ENCODE measurements at regions not wholly inside any gene's neighbourhood (a gene's known extent, or its start where the extent isn't known, plus 50 kb on each side); places are given as distances from the start of the nearest gene placed in this dataset.
"Not testable (repeated sequence)": the region's sequence is repeated elsewhere in the genome, so short reads cannot be mapped to it uniquely, and the experiment has no call there.

DNA sequence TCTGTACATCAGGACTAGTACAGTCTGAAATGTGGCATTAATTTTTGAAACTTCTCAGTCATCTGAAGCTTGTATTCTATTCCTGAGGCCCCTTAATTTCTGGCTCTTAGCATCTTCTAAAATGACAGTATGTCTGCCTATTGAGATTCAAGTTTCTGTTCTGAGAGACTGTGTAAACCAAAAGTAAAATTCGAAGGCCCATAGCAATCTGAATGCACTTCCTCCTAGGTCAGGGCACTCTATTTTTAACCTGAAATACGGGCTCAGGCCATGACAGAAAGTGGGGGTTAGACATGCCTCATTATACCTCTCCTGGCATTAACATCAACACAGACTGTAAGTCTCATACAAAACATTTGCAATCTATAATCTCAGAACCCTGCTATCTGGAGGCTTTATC, 584.4 kb downstream of the KLHL4 start:
- POLR2A ChIA-PET, result no interaction called here
- DNase-seq (no peak), ATAC-seq (no peak)
- Mint-ChIP-seq H3K27me3 (no peaks in the 10 kb centered on the region), H3K4me1 (ENCODE audit: low read depth) (no peaks in the 10 kb centered on the region), H3K27ac (no peak overlapping the region), H3K9me3 (peaks cover 3% of the 10 kb centered on the region), H3K36me3 (ENCODE audit: low read depth) (no peaks in the 10 kb centered on the region), H3K4me3 (no peak overlapping the region)
- intact Hi-C loops (cut with micrococcal nuclease), result no loop called here
- TF ChIP-seq, protein P1, sequence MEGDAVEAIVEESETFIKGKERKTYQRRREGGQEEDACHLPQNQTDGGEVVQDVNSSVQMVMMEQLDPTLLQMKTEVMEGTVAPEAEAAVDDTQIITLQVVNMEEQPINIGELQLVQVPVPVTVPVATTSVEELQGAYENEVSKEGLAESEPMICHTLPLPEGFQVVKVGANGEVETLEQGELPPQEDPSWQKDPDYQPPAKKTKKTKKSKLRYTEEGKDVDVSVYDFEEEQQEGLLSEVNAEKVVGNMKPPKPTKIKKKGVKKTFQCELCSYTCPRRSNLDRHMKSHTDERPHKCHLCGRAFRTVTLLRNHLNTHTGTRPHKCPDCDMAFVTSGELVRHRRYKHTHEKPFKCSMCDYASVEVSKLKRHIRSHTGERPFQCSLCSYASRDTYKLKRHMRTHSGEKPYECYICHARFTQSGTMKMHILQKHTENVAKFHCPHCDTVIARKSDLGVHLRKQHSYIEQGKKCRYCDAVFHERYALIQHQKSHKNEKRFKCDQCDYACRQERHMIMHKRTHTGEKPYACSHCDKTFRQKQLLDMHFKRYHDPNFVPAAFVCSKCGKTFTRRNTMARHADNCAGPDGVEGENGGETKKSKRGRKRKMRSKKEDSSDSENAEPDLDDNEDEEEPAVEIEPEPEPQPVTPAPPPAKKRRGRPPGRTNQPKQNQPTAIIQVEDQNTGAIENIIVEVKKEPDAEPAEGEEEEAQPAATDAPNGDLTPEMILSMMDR (IDR thresholded peaks at IDR 0.05), result no peak
- CTCF ChIA-PET, result no interaction called here

- ChIA-PET POLR2A (no interaction called here), CTCF (no interaction called here)
- intact Hi-C loops (cut with micrococcal nuclease), result no loop called here
- Mint-ChIP-seq H3K36me3 (ENCODE audit: low read depth) (no peaks in the 10 kb centered on the region), H3K27ac (no peak overlapping the region), H3K27me3 (no peaks in the 10 kb centered on the region), H3K9me3 (no peaks in the 10 kb centered on the region), H3K4me3 (no peak overlapping the region), H3K4me1 (ENCODE audit: low read depth) (no peaks in the 10 kb centered on the region)
- no peak for DNase-seq
- ATAC-seq, result no peak
- TF ChIP-seq, protein P1 (IDR thresholded peaks at IDR 0.05), result no peak
Measured at GRCh38 chrX:88135735-88136134, 611.3 kb upstream of the CPXCR1 start.

DNA sequence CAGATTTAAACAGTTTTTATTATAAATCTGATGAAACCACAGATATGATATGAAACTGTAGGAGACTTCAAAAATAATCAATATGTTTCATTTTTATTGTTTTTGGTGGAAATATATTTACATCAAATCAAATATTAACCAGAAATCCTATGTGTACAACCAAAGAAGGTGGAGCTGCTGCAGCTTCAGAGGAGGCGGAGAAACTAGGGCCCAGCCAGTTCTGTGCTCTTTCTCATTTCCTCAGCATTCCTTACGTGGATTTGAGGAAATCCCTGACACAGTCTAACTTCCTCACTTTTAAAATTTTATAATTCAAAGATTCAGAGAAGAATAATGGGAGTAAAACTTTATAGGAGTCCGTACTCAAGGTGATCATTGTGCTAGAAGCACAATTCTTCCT, 610.7 kb upstream of the CPXCR1 start:
- Mint-ChIP-seq H3K27ac (no peak overlapping the region), H3K36me3 (ENCODE audit: low read depth) (no peaks in the 10 kb centered on the region), H3K4me3 (no peak overlapping the region), H3K9me3 (no peaks in the 10 kb centered on the region), H3K27me3 (no peaks in the 10 kb centered on the region), H3K4me1 (ENCODE audit: low read depth) (no peaks in the 10 kb centered on the region)
- no peak for DNase-seq
- ChIA-PET POLR2A (no interaction called here), CTCF (no interaction called here)
- TF ChIP-seq, protein P1 (IDR thresholded peaks at IDR 0.05), result no peak
- ATAC-seq, result no peak
- intact Hi-C loops (cut with micrococcal nuclease), result no loop called here

- TF ChIP-seq, protein P1 (IDR thresholded peaks at IDR 0.05), result no peak
- ChIA-PET POLR2A (no interaction called here), CTCF (no interaction called here)
- no peak for DNase-seq
- ATAC-seq, result no peak
- no peak overlapping the region for H3K4me3 Mint-ChIP-seq
- H3K27ac Mint-ChIP-seq, result no peak overlapping the region
- H3K27me3 Mint-ChIP-seq, result no peaks in the 10 kb centered on the region
- no peaks in the 10 kb centered on the region for H3K4me1 Mint-ChIP-seq (ENCODE audit: low read depth)
- H3K36me3 Mint-ChIP-seq (ENCODE audit: low read depth), result no peaks in the 10 kb centered on the region
- no peaks in the 10 kb centered on the region for H3K9me3 Mint-ChIP-seq
- intact Hi-C loops (cut with micrococcal nuclease), result no loop called here
Measured at GRCh38 chrX:88146577-88146976, 600.4 kb upstream of the CPXCR1 start.

DNA sequence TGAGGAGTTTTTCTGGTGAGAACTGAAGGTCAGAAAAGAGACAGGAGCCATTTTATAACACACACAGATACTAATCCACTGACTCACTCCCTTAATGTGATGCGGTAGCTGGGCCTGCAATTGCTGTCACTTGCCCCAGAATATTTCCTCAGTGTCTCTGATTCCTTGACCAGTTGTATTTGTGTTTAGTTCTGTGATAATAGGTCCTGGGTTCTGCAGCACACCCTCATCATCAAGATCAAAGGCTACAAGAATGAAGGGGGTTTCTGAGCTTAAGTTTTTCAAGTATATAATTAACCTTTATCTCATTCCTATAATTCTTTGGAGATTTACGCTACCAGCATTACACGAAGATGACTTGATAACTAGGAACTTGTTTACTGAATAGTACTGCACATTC, 576.5 kb upstream of the CPXCR1 start:
- Mint-ChIP-seq H3K27ac (no peak overlapping the region), H3K4me3 (no peak overlapping the region)
- CTCF ChIA-PET, result no interaction called here

GRCh38 chrX:88173932-88174440, 573.0 kb upstream of the CPXCR1 start:
- H3K4me1 Mint-ChIP-seq (ENCODE audit: low read depth); H3K4me3 Mint-ChIP-seq; DNase-seq; H3K27me3 Mint-ChIP-seq; intact Hi-C loops (cut with micrococcal nuclease); H3K36me3 Mint-ChIP-seq (ENCODE audit: low read depth); H3K27ac Mint-ChIP-seq; H3K9me3 Mint-ChIP-seq; POLR2A ChIA-PET; CTCF ChIA-PET; ATAC-seq: not testable (repeated sequence)

More for the DNA sequence above, 576.5 kb upstream of the CPXCR1 start:
- no peaks in the 10 kb centered on the region for H3K36me3 Mint-ChIP-seq (ENCODE audit: low read depth)
- ATAC-seq (no peak), DNase-seq (no peak)
- POLR2A ChIA-PET, result no interaction called here
- no peaks in the 10 kb centered on the region for H3K27me3 Mint-ChIP-seq
- H3K9me3 Mint-ChIP-seq, result no peaks in the 10 kb centered on the region
- no peaks in the 10 kb centered on the region for H3K4me1 Mint-ChIP-seq (ENCODE audit: low read depth)
- intact Hi-C loops (cut with micrococcal nuclease), result no loop called here
- TF ChIP-seq, protein P1 (IDR thresholded peaks at IDR 0.05), result no peak

Measured in activated CD8-positive, alpha-beta T cell treated with anti-CD3 and anti-CD28 coated beads for 36 hours (primary cell).